ENCODE measurements at regions not wholly inside any gene's neighbourhood (a gene's known extent, or its start where the extent isn't known, plus 50 kb on each side); places are given as distances from the start of the nearest gene placed in this dataset.

GRCh38 chr6:22091424-22091948, 205.3 kb downstream of the PRL start:
- no peak overlapping the region for H3K4me3 Mint-ChIP-seq
- H3K27ac ChIP-seq (ENCODE audit: low read length), result no peak overlapping the region
- H3K36me3 Mint-ChIP-seq, result no peaks in the 10 kb centered on the region
- H3K27me3 Mint-ChIP-seq, result no peaks in the 10 kb centered on the region
- H3K4me1 ChIP-seq (ENCODE audit: control insufficient read depth in 1 of 2, extremely low read depth in 1 of 2, insufficient read depth in 2 of 2, low read length in 2 of 2), result peaks cover 0 to 9% of the 10 kb centered on the region in 2 experiments
- DNase-seq, result no peak
- no peaks in the 10 kb centered on the region for H3K36me3 ChIP-seq (ENCODE audit: control insufficient read depth in 2 of 2, extremely low read depth in 1 of 2, insufficient read depth in 1 of 2, low read length in 1 of 2)
- ChIA-PET CTCF (no interaction called here), POLR2A (no interaction called here)
- no peaks in the 10 kb centered on the region for H3K27me3 ChIP-seq (replicated peaks in 1 of 2; ENCODE audit: control insufficient read depth in 2 of 2, extremely low read depth in 1 of 2, insufficient read depth in 2 of 2, low read length in 1 of 2)
- no peaks in the 10 kb centered on the region for H3K9me3 Mint-ChIP-seq
- 41% methylated on average over 3 of the region's 5 CpGs for WGBS (ENCODE audit: insufficient coverage)
- H3K27ac Mint-ChIP-seq, result no peak overlapping the region
- ATAC-seq (replicated peaks in 1 of 4), result peak in 1 of 4 experiments; percentile 44
- no peak overlapping the region for H3K4me3 ChIP-seq (ENCODE audit: control insufficient read depth in 1 of 2, extremely low read depth in 1 of 2, low read length in 1 of 2)
- H3K9me3 ChIP-seq, result no peaks in the 10 kb centered on the region
- H3K4me1 Mint-ChIP-seq, result peaks cover 0 to 14% (median 7%) of the 10 kb centered on the region in 3 donors

DNA sequence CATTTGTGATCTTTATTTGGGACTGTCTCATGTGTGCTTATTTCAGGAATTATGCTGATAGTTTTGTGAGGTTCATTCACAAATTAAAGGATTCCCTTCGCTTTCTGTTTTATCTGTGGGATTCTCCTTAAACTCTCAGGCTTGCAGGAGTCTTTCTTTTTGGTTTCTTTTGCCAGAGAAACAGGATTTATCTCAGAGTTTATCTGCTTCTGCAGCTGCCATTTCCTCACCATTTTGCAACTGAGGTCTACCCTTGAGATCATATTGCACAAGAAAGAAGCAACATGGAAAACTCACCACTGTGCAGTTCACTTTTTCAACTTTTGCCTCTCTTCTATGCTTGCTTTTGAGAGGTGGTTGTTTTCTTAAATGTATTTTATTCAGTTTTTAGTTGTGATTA, 201.0 kb downstream of the PRL start:
- H3K4me3 Mint-ChIP-seq, result no peak overlapping the region
- peaks cover 0 to 2% (median 0%) of the 10 kb centered on the region in 3 donors for H3K4me1 Mint-ChIP-seq
- POLR2A ChIA-PET, result no interaction called here
- no peaks in the 10 kb centered on the region for H3K36me3 ChIP-seq (ENCODE audit: control insufficient read depth in 2 of 2, extremely low read depth in 1 of 2, insufficient read depth in 1 of 2, low read length in 1 of 2)
- no peak overlapping the region for H3K4me3 ChIP-seq (ENCODE audit: control insufficient read depth in 1 of 2, extremely low read depth in 1 of 2, low read length in 1 of 2)
- H3K9me3 Mint-ChIP-seq, result no peaks in the 10 kb centered on the region
- H3K27ac ChIP-seq (ENCODE audit: low read length), result no peak overlapping the region
- H3K4me1 ChIP-seq (ENCODE audit: control insufficient read depth in 1 of 2, extremely low read depth in 1 of 2, insufficient read depth in 2 of 2, low read length in 2 of 2), result peaks cover 0 to 5% of the 10 kb centered on the region in 2 experiments
- no peaks in the 10 kb centered on the region for H3K27me3 Mint-ChIP-seq
- CTCF ChIA-PET, result interaction anchor here in 1 of 2 donors (0.7 kb wide), 1 partner anchor 17 kb away, joined by 4 read pairs; no protein-coding TSS in a partner anchor
- H3K27ac Mint-ChIP-seq, result no peak overlapping the region
- no peaks in the 10 kb centered on the region for H3K9me3 ChIP-seq
- DNase-seq, result no peak
- H3K36me3 Mint-ChIP-seq, result no peaks in the 10 kb centered on the region
- no peak for ATAC-seq (replicated peaks in 1 of 4)
- H3K27me3 ChIP-seq (replicated peaks in 1 of 2; ENCODE audit: control insufficient read depth in 2 of 2, extremely low read depth in 1 of 2, insufficient read depth in 2 of 2, low read length in 1 of 2), result no peaks in the 10 kb centered on the region
- no CpG with 5 or more reads among the region's 1 CpG for WGBS (ENCODE audit: insufficient coverage)

- POLR2A ChIA-PET, result interaction anchor here in 1 of 2 donors (0.7 kb wide), 1 partner anchor 65 kb away, joined by 4 read pairs; no protein-coding TSS in a partner anchor
These were observed 198.2 kb downstream of the PRL start for GRCh38 chr6:22098601-22099031.

GRCh38 chr6:22099231-22099630, 197.6 kb downstream of the PRL start:
- ATAC-seq (replicated peaks in 1 of 4) (no peak), DNase-seq (no peak)
- no peak overlapping the region for H3K27ac Mint-ChIP-seq
- WGBS (ENCODE audit: insufficient coverage), result 83% methylated on average over 5 of the region's 7 CpGs
- ChIA-PET CTCF (no interaction called here), POLR2A (no interaction called here)
- H3K9me3 Mint-ChIP-seq, result peaks cover 0 to 4% (median 0%) of the 10 kb centered on the region in 3 donors
- Histone ChIP-seq H3K27ac (ENCODE audit: low read length) (no peak overlapping the region), H3K4me1 (ENCODE audit: control insufficient read depth in 1 of 2, extremely low read depth in 1 of 2, insufficient read depth in 2 of 2, low read length in 2 of 2) (peaks cover 0 to 2% of the 10 kb centered on the region in 2 experiments), H3K36me3 (ENCODE audit: control insufficient read depth in 2 of 2, extremely low read depth in 1 of 2, insufficient read depth in 1 of 2, low read length in 1 of 2) (no peaks in the 10 kb centered on the region), H3K9me3 (no peaks in the 10 kb centered on the region), H3K4me3 (ENCODE audit: control insufficient read depth in 1 of 2, extremely low read depth in 1 of 2, low read length in 1 of 2) (no peak overlapping the region), H3K27me3 (replicated peaks in 1 of 2; ENCODE audit: control insufficient read depth in 2 of 2, extremely low read depth in 1 of 2, insufficient read depth in 2 of 2, low read length in 1 of 2) (no peaks in the 10 kb centered on the region)
- H3K36me3 Mint-ChIP-seq, result no peaks in the 10 kb centered on the region
- H3K27me3 Mint-ChIP-seq, result no peaks in the 10 kb centered on the region
- H3K4me1 Mint-ChIP-seq, result no peaks in the 10 kb centered on the region
- no peak overlapping the region for H3K4me3 Mint-ChIP-seq

More at GRCh38 chr6:22098601-22099031, 198.2 kb downstream of the PRL start:
- no peak overlapping the region for H3K4me3 ChIP-seq (ENCODE audit: control insufficient read depth in 1 of 2, extremely low read depth in 1 of 2, low read length in 1 of 2)
- peaks cover 0 to 2% of the 10 kb centered on the region in 2 experiments for H3K4me1 ChIP-seq (ENCODE audit: control insufficient read depth in 1 of 2, extremely low read depth in 1 of 2, insufficient read depth in 2 of 2, low read length in 2 of 2)
- peaks cover 0 to under 1% (median 0%) of the 10 kb centered on the region in 3 donors for H3K9me3 Mint-ChIP-seq
- no peaks in the 10 kb centered on the region for H3K36me3 ChIP-seq (ENCODE audit: control insufficient read depth in 2 of 2, extremely low read depth in 1 of 2, insufficient read depth in 1 of 2, low read length in 1 of 2)
- CTCF ChIA-PET, result no interaction called here
- H3K4me1 Mint-ChIP-seq, result no peaks in the 10 kb centered on the region
- no peaks in the 10 kb centered on the region for H3K27me3 Mint-ChIP-seq
- H3K4me3 Mint-ChIP-seq, result no peak overlapping the region
- ATAC-seq (replicated peaks in 1 of 4), result no peak
- no peaks in the 10 kb centered on the region for H3K27me3 ChIP-seq (replicated peaks in 1 of 2; ENCODE audit: control insufficient read depth in 2 of 2, extremely low read depth in 1 of 2, insufficient read depth in 2 of 2, low read length in 1 of 2)
- H3K27ac ChIP-seq (ENCODE audit: low read length), result no peak overlapping the region
- H3K36me3 Mint-ChIP-seq, result no peaks in the 10 kb centered on the region
- DNase-seq, result no peak
- no peak overlapping the region for H3K27ac Mint-ChIP-seq
- H3K9me3 ChIP-seq, result no peaks in the 10 kb centered on the region

GRCh38 chr6:22099923-22100322, 196.9 kb downstream of the PRL start:
- Histone ChIP-seq H3K36me3 (ENCODE audit: control insufficient read depth in 2 of 2, extremely low read depth in 1 of 2, insufficient read depth in 1 of 2, low read length in 1 of 2) (no peaks in the 10 kb centered on the region), H3K4me1 (ENCODE audit: control insufficient read depth in 1 of 2, extremely low read depth in 1 of 2, insufficient read depth in 2 of 2, low read length in 2 of 2) (peaks cover 0 to 2% of the 10 kb centered on the region in 2 experiments), H3K27me3 (replicated peaks in 1 of 2; ENCODE audit: control insufficient read depth in 2 of 2, extremely low read depth in 1 of 2, insufficient read depth in 2 of 2, low read length in 1 of 2) (no peaks in the 10 kb centered on the region), H3K4me3 (ENCODE audit: control insufficient read depth in 1 of 2, extremely low read depth in 1 of 2, low read length in 1 of 2) (no peak overlapping the region), H3K27ac (ENCODE audit: low read length) (no peak overlapping the region), H3K9me3 (no peaks in the 10 kb centered on the region)
- no CpG with 5 or more reads among the region's 5 CpGs for WGBS (ENCODE audit: insufficient coverage)
- CTCF ChIA-PET, result no interaction called here
- H3K27ac Mint-ChIP-seq, result no peak overlapping the region
- no peaks in the 10 kb centered on the region for H3K27me3 Mint-ChIP-seq
- ATAC-seq (replicated peaks in 1 of 4) (no peak), DNase-seq (no peak)
- H3K4me3 Mint-ChIP-seq, result no peak overlapping the region
- peaks cover 0 to 4% (median 0%) of the 10 kb centered on the region in 3 donors for H3K9me3 Mint-ChIP-seq
- no peaks in the 10 kb centered on the region for H3K36me3 Mint-ChIP-seq
- POLR2A ChIA-PET, result no interaction called here
- H3K4me1 Mint-ChIP-seq, result no peaks in the 10 kb centered on the region

GRCh38 chr6:22101163-22101562, 195.7 kb downstream of the PRL start:
- no peak for ATAC-seq (replicated peaks in 1 of 4)
- Mint-ChIP-seq H3K36me3 (no peaks in the 10 kb centered on the region), H3K27ac (no peak overlapping the region), H3K9me3 (peaks cover 0 to 4% (median 0%) of the 10 kb centered on the region in 3 donors), H3K4me3 (no peak overlapping the region), H3K27me3 (no peaks in the 10 kb centered on the region), H3K4me1 (no peaks in the 10 kb centered on the region)
- no peaks in the 10 kb centered on the region for H3K9me3 ChIP-seq
- H3K4me3 ChIP-seq (ENCODE audit: control insufficient read depth in 1 of 2, extremely low read depth in 1 of 2, low read length in 1 of 2), result no peak overlapping the region
- H3K27me3 ChIP-seq (replicated peaks in 1 of 2; ENCODE audit: control insufficient read depth in 2 of 2, extremely low read depth in 1 of 2, insufficient read depth in 2 of 2, low read length in 1 of 2), result no peaks in the 10 kb centered on the region
- 63% methylated on average over 1 of the region's 3 CpGs for WGBS (ENCODE audit: insufficient coverage)
- H3K36me3 ChIP-seq (ENCODE audit: control insufficient read depth in 2 of 2, extremely low read depth in 1 of 2, insufficient read depth in 1 of 2, low read length in 1 of 2), result no peaks in the 10 kb centered on the region
- no peaks in the 10 kb centered on the region for H3K4me1 ChIP-seq (ENCODE audit: control insufficient read depth in 1 of 2, extremely low read depth in 1 of 2, insufficient read depth in 2 of 2, low read length in 2 of 2)
- DNase-seq, result no peak
- CTCF ChIA-PET, result interaction anchor here in 1 of 2 donors (0.5 kb wide), 1 partner anchor 506 kb away, joined by 3 read pairs; no protein-coding TSS in a partner anchor
- H3K27ac ChIP-seq (ENCODE audit: low read length), result no peak overlapping the region
- POLR2A ChIA-PET, result no interaction called here

GRCh38 chr6:22102671-22103070, 194.2 kb downstream of the PRL start:
- no peak overlapping the region for H3K27ac Mint-ChIP-seq
- H3K36me3 Mint-ChIP-seq, result no peaks in the 10 kb centered on the region
- H3K9me3 Mint-ChIP-seq, result peaks cover 0 to 4% (median 0%) of the 10 kb centered on the region in 3 donors
- WGBS (ENCODE audit: insufficient coverage), result no CpG with 5 or more reads among the region's 3 CpGs
- ChIA-PET POLR2A (no interaction called here), CTCF (no interaction called here)
- no peaks in the 10 kb centered on the region for H3K4me1 Mint-ChIP-seq
- no peaks in the 10 kb centered on the region for H3K9me3 ChIP-seq
- DNase-seq, result no peak
- H3K4me1 ChIP-seq (ENCODE audit: control insufficient read depth in 1 of 2, extremely low read depth in 1 of 2, insufficient read depth in 2 of 2, low read length in 2 of 2), result no peaks in the 10 kb centered on the region
- no peak overlapping the region for H3K4me3 ChIP-seq (ENCODE audit: control insufficient read depth in 1 of 2, extremely low read depth in 1 of 2, low read length in 1 of 2)
- no peaks in the 10 kb centered on the region for H3K36me3 ChIP-seq (ENCODE audit: control insufficient read depth in 2 of 2, extremely low read depth in 1 of 2, insufficient read depth in 1 of 2, low read length in 1 of 2)
- no peaks in the 10 kb centered on the region for H3K27me3 ChIP-seq (replicated peaks in 1 of 2; ENCODE audit: control insufficient read depth in 2 of 2, extremely low read depth in 1 of 2, insufficient read depth in 2 of 2, low read length in 1 of 2)
- H3K27ac ChIP-seq (ENCODE audit: low read length), result no peak overlapping the region
- no peaks in the 10 kb centered on the region for H3K27me3 Mint-ChIP-seq
- no peak for ATAC-seq (replicated peaks in 1 of 4)
- no peak overlapping the region for H3K4me3 Mint-ChIP-seq

Data from T-cell (primary cell).